A673 (cell line): ENCODE measurements at regions not wholly inside any gene's neighbourhood (a gene's known extent, or its start where the extent isn't known, plus 50 kb on each side); places are given as distances from the start of the nearest gene placed in this dataset.
"Not testable (repeated sequence)": the region's sequence is repeated elsewhere in the genome, so short reads cannot be mapped to it uniquely, and the experiment has no call there.

Experiments
- CTCF ChIP-seq: fragments of 300-800, 200-600 bp; sonication (generic); conservative IDR thresholded peaks from 2 replicates; pipeline ENCODE4 v1.5.1; 2017; ENCODE audit warnings: low read depth, mild to moderate bottlenecking, antibody characterized with exemption, low read length, moderate library complexity, mixed read lengths
- EZH2 ChIP-seq: fragments of 200-600 bp; sonication (generic); IDR thresholded peaks from 2 replicates; pipeline ENCODE4 v1.6.1; 2017; ENCODE audit warnings: borderline replicate concordance, low read depth, mild to moderate bottlenecking, mixed read lengths, antibody characterized with exemption, low read length; ENCODE audit not compliant: poor library complexity, severe bottlenecking

GRCh38 chr5:96495412-96495811 is 62.4 kb upstream of the PCSK1 start:
- not testable (repeated sequence) for TF ChIP-seq CTCF, EZH2
